IMR-90 (cell line): ENCODE measurements at regions not wholly inside any gene's neighbourhood (a gene's known extent, or its start where the extent isn't known, plus 50 kb on each side); places are given as distances from the start of the nearest gene placed in this dataset.

Source experiments
- ATAC-seq: fragments of 200-7000 bp; cut with Tn5 transposase; 2 replicates; pipeline ENCODE4 v1.9.1; 2020; ENCODE audit warnings: low read depth, mild to moderate bottlenecking, moderate library complexity
- BruUV-seq: library from RNA; stranded (reverse); fragments of 400-500 nt; replicated peaks from 2 replicates; lab custom pipeline; 2021; lab: Mats Ljungman, UMichigan
- CTCF ChIA-PET: fragments of 300-600 bp; formaldehyde crosslinking; extraction: SDS; loops from one replicate; lab custom pipeline; 2021; ENCODE audit warnings: antibody characterized with exemption; lab: Yijun Ruan, JAX
- POLR2A ChIA-PET: fragments of 300-600 bp; sonication (Branson Sonifier 250); formaldehyde crosslinking; loops from one replicate; lab custom pipeline; 2022; ENCODE audit warnings: antibody characterized with exemption; ENCODE audit not compliant: unreplicated experiment; lab: Charles Lee
- DNase-seq: peaks from one replicate; pipeline ENCODE4 v3.0.0; 2013
- H2AFZ ChIP-seq: replicated peaks from 2 replicates; pipeline ENCODE3; 2013; ENCODE audit warnings: low read length, mild to moderate bottlenecking; ENCODE audit not compliant: poor library complexity
- H2AK5ac ChIP-seq: 2 replicates; pipeline ENCODE4 v1.6.1; 2013; ENCODE audit warnings: low read depth, low read length, inconsistent platforms
- H2AK9ac ChIP-seq: replicated peaks from 2 replicates; pipeline ENCODE3; 2013; ENCODE audit warnings: mild to moderate bottlenecking, low read depth, low read length, moderate library complexity; ENCODE audit not compliant: poor library complexity
- H2BK120ac ChIP-seq: 2 replicates; pipeline ENCODE4 v1.6.1; 2013; ENCODE audit warnings: low read depth, low read length, inconsistent platforms
- H2BK15ac ChIP-seq: 3 replicates; pipeline ENCODE4 v1.6.1; 2013; ENCODE audit warnings: low read depth, low read length, inconsistent platforms
- H2BK20ac ChIP-seq: 2 replicates; pipeline ENCODE4 v1.6.1; 2013; ENCODE audit warnings: low read depth, mild to moderate bottlenecking, inconsistent platforms, low read length, moderate library complexity
- H2BK5ac ChIP-seq: 2 replicates; pipeline ENCODE4 v1.6.1; 2013; ENCODE audit warnings: mild to moderate bottlenecking, low read depth, low read length, inconsistent platforms; ENCODE audit not compliant: poor library complexity, severe bottlenecking
- H3K14ac ChIP-seq: replicated peaks from 2 replicates; pipeline ENCODE4 v1.6.1; 2013; ENCODE audit warnings: low read depth, low read length, inconsistent platforms
- H3K18ac ChIP-seq: 2 replicates; pipeline ENCODE4 v1.6.1; 2013; ENCODE audit warnings: low read depth, low read length, control low read depth
- H3K23ac ChIP-seq: 2 replicates; pipeline ENCODE4 v1.6.1; 2013; ENCODE audit warnings: low read depth, low read length, inconsistent platforms
- H3K27ac ChIP-seq: 2 replicates; pipeline ENCODE4 v1.5.1; 2013; ENCODE audit warnings: mild to moderate bottlenecking, control low read depth, low read length; ENCODE audit not compliant: insufficient read depth
- H3K27me3 ChIP-seq: 2 replicates; pipeline ENCODE4 v1.6.1; 2013; ENCODE audit warnings: low read length; ENCODE audit not compliant: control insufficient read depth, insufficient read depth
- H3K36me3 ChIP-seq: 2 replicates; pipeline ENCODE4 v1.6.1; 2013; ENCODE audit warnings: low read length, mixed read lengths; ENCODE audit not compliant: control insufficient read depth, insufficient read depth
- H3K4ac ChIP-seq: 2 replicates; pipeline ENCODE4 v1.6.1; 2013; ENCODE audit warnings: low read depth, low read length, inconsistent platforms
- H3K4me1 ChIP-seq: 2 replicates; pipeline ENCODE4 v1.6.1; 2013; ENCODE audit warnings: low read length, mixed read lengths; ENCODE audit not compliant: control insufficient read depth, insufficient read depth
- H3K4me2 ChIP-seq: 2 replicates; pipeline ENCODE4 v1.6.1; 2013; ENCODE audit warnings: low read depth, mild to moderate bottlenecking, control low read depth, low read length, moderate library complexity
- H3K4me3 ChIP-seq: 2 replicates; pipeline ENCODE4 v1.5.1; 2013; ENCODE audit warnings: low read depth, mild to moderate bottlenecking, control low read depth, low read length, moderate library complexity; ENCODE audit not compliant: insufficient read depth
- H3K56ac ChIP-seq: 2 replicates; pipeline ENCODE4 v1.6.1; 2013; ENCODE audit warnings: low read length, inconsistent platforms; ENCODE audit not compliant: insufficient read depth; ENCODE audit errors: extremely low read depth
- H3K79me1 ChIP-seq, 2 experiments: 2 replicates each; pipeline ENCODE4 v1.6.1; 2013; ENCODE audit warnings: low read length in 2 of 2, inconsistent platforms in 1 of 2, low read depth in 1 of 2
- H3K9ac ChIP-seq: 2 replicates; pipeline ENCODE4 v1.6.1; 2013; ENCODE audit warnings: low read depth, low read length, control low read depth
- H3K9me1 ChIP-seq: 2 replicates; pipeline ENCODE4 v1.6.1; 2013; ENCODE audit warnings: low read length, inconsistent platforms; ENCODE audit not compliant: insufficient read depth
- H3K9me3 ChIP-seq: 2 replicates; pipeline ENCODE4 v1.6.1; 2013; ENCODE audit warnings: low read length; ENCODE audit not compliant: control insufficient read depth, insufficient read depth
- H4K20me1 ChIP-seq: 2 replicates; pipeline ENCODE4 v1.6.1; 2013; ENCODE audit warnings: low read length, inconsistent platforms; ENCODE audit not compliant: insufficient read depth
- H4K5ac ChIP-seq: 2 replicates; pipeline ENCODE4 v1.6.1; 2013; ENCODE audit warnings: mild to moderate bottlenecking, low read depth, low read length, control low read depth
- H4K8ac ChIP-seq, 2 experiments: 2 replicates each; pipeline ENCODE4 v1.6.1; 2013; ENCODE audit warnings: low read depth in 2 of 2, low read length in 2 of 2, control low read depth in 1 of 2, inconsistent platforms in 1 of 2
- H4K91ac ChIP-seq: 2 replicates; pipeline ENCODE4 v1.6.1; 2013; ENCODE audit warnings: low read depth, low read length, inconsistent platforms; ENCODE audit not compliant: insufficient read depth
- CEBPB ChIP-seq: IDR thresholded peaks from 2 replicates; pipeline ENCODE4 v1.6.1; 2012; ENCODE audit warnings: low read depth, low read length, improper control_type of control experiment
- ELK1 ChIP-seq: fragments of 150-350 bp; IDR thresholded peaks from 2 replicates; pipeline ENCODE4 v1.6.1; 2016; ENCODE audit warnings: low read depth, mild to moderate bottlenecking, low read length, moderate library complexity, borderline replicate concordance
- MAZ ChIP-seq: IDR thresholded peaks from 2 replicates; pipeline ENCODE4 v1.6.1; 2012; ENCODE audit warnings: low read depth, mild to moderate bottlenecking, low read length, improper control_type of control experiment, moderate library complexity, borderline replicate concordance
- POLR2A ChIP-seq: IDR thresholded peaks from 2 replicates; pipeline ENCODE4 v1.6.1; 2012; ENCODE audit warnings: mild to moderate bottlenecking, low read depth, low read length
- dilution Hi-C: fragments of 300-500 bp; cut with HindIII; formaldehyde crosslinking; loops from one replicate; pipeline ENCODE4 v1.14.3; 2018; ENCODE audit warnings: low sequenced_read_pairs; ENCODE audit not compliant: unreplicated experiment
- in situ Hi-C: fragments of 300-500 bp; cut with MboI; formaldehyde crosslinking; loops from 3 replicates; pipeline ENCODE4 v1.14.3; 2019; ENCODE audit warnings: low sequenced_read_pairs, inconsistent platforms, mixed read lengths
- intact Hi-C: fragments of 100-400 bp; cut with micrococcal nuclease; formaldehyde crosslinking; loops from 2 replicates; pipeline ENCODE4 v1.10.0; 2022

DNA sequence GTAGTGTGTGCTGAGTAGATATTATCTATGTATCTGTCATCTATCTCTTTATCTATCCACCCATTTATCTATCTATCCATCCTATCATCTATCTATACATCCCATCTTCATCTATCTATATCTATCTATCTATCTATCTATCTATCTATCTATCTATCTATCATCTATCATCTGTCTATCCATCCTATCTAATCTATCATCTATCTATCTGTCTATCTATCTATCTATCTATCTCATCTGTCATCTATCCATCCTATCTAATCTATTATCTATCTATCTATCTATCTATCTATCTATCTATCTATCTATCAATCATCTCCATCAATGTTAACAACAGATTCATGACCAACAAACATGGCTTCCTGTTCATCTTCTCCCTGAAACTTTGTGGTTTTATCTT, 90.5 kb upstream of the SLC24A3 start:
- H3K18ac ChIP-seq, result no peak overlapping the region

More for the DNA sequence above, 90.5 kb upstream of the SLC24A3 start:
- no peaks in the 10 kb centered on the region for H3K9me1 ChIP-seq
- no peaks in the 10 kb centered on the region for H3K79me1 ChIP-seq
- no peak overlapping the region for H4K8ac ChIP-seq
- H3K9ac ChIP-seq, result no peak overlapping the region
- ChIA-PET POLR2A (no interaction called here), CTCF (no interaction called here)
- no peak overlapping the region for H3K56ac ChIP-seq
- no peak for DNase-seq
- H3K27ac ChIP-seq, result no peak overlapping the region
- peaks cover 11% of the 10 kb centered on the region; the same call in 1 of the 2 replicates for H3K9me3 ChIP-seq
- ATAC-seq, result no peak
- H3K23ac ChIP-seq, result no peak overlapping the region
- no peak overlapping the region for H3K4me2 ChIP-seq
- no TSS peak for BruUV-seq
- dilution Hi-C loops, result no loop called here
- H4K20me1 ChIP-seq, result no peaks in the 10 kb centered on the region
- in situ Hi-C loops, result no loop called here
- H3K4me1 ChIP-seq, result no peaks in the 10 kb centered on the region
- H3K36me3 ChIP-seq, result no peaks in the 10 kb centered on the region
- H2BK20ac ChIP-seq, result no peak overlapping the region
- intact Hi-C loops, result no loop called here
- H3K14ac ChIP-seq, result no peak overlapping the region
- no peak overlapping the region for H4K91ac ChIP-seq
- no peak overlapping the region for H2BK5ac ChIP-seq
- H4K5ac ChIP-seq, result no peak overlapping the region
- no peak overlapping the region for H2BK120ac ChIP-seq
- H2AFZ ChIP-seq, result no peak overlapping the region
- TF ChIP-seq ELK1, result no peak
- no peak for TF ChIP-seq MAZ
- no peak for TF ChIP-seq POLR2A
- TF ChIP-seq CEBPB, result no peak
- H2AK5ac ChIP-seq, result no peak overlapping the region
- no peak overlapping the region for H2AK9ac ChIP-seq
- no peaks in the 10 kb centered on the region for H3K27me3 ChIP-seq
- H2BK15ac ChIP-seq, result no peak overlapping the region
- H3K4ac ChIP-seq, result no peak overlapping the region
- H3K4me3 ChIP-seq, result no peak overlapping the region
